ENCODE measurements at regions not wholly inside any gene's neighbourhood (a gene's known extent, or its start where the extent isn't known, plus 50 kb on each side); places are given as distances from the start of the nearest gene placed in this dataset.
"Not testable (repeated sequence)": the region's sequence is repeated elsewhere in the genome, so short reads cannot be mapped to it uniquely, and the experiment has no call there.

DNA sequence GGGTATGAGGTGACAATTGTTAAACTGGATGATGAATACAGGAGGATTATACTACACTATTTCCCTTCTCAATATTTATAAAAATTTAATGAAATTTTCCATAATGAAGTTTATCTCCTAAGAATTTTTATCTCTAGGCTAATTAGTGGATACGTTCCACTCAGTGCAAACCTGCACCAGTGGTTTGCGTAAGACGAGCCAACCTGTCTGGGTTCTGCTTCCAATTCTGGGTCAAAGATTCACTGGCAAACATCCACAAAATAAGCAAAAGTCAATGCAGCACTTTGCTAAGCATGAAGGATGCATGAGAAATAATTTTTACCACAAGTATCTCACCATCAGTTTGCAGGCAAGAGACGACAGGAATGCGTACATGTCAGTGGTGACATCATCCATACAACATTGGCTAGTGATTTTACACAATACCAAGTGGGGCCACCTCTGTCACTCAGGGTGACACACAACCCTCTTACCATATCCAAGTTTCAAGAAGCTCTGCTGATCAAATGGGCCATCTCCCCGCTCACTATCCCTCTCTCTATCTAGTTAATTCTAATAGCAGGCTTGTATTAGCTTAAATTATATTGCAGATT lies 51.7 kb downstream of the FAM50B start:
- no peak for DNase-seq

DNA sequence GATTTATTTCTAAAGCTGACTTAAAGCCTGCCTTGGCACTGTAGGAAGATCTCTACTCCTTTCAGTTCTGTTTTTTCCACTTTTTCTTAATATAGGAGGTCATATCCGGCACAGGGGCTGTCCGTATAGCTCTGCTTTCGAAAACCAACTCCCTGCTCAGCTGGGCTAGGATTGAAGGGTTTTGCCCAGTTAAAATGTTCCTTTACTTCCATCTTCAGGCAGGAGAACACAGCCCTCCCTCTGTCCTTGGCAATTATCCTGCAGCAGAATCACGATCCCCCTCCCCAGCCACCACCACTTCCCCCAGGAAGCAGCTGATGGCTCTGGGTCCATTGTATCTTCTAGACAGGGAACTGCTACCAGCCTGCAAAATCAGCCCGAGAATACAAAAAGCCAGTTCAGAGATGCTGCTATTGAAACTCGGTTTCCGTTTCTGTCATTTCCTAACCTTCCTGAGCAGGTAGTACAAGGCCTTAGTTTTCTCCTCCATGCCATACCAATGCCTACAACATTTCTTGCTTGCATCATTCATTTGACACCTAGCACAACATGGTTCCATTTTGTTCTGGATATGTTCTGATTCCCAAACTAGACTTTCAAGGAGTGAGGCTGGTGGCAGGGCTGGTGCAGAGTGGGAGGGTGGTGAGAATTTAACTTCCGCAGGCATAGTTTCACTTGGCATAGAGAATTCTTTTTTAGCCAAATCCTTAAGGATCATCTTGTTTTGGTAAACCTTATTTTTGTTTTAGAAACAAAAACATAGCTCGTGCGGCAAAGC lies 53.9 kb downstream of the FAM50B start:
- no peak for DNase-seq

DNA sequence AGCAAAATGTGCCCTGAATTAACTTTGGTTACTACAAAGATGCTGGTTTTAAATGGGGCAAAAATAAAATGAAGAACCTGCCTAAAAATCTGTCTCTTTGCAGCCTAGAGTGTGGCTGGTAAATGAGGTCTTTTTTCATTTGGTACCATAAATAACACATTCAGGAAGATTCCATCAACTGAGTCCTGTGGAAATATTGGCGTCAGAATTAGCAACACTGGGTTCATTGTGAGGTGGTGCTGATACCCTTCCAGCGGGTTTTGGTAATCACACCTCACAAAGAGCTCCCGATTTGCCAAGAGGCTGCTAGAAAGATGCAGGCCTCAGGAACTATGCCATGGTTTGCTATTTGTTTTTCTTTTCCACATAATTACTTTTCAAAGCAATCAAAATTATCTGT lies 55.3 kb downstream of the FAM50B start:
- DNase-seq = no peak

DNA sequence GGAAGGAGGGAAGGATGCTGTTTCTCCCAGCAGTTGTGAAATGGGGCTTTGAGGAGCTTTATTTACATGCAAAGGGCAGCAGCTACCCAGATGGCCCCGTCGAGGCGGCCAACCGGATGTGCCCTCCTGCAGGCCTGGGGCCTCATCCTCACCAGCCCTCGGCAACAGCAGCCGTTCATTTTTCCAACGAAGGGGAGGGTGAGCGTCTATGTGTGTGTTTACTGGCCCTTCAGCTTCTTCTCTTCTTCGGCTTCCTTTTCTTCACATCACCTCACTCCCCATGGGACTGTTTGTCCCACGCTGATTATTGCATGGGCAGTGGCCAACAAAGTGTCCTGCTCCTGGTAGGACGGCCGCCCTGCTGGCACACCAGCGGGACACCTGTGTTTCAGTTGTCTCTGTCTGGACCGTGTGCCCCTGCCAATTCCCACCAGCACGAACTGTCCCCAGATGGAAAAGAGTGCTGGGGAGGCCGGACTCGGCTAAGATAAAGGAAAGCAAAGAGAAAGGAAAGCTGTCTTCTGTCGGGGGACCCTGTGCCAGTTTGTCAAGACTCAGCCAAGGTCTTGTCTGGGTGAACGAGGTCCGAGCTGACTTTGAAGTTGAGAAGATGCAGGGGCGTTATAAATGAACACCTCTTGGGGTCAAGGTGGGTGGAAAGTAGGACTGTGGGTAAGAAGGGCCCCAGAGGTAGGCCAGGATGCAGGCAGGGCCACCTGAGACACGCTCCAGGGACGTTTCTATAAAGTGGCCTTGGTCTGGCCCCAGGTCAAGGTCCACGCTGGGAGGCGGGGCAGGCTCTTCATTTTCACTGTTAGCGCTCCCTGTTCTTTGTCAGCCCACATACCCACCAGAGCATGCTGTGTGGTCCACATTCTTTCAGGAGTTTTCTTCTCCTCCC lies 57.0 kb downstream of the FAM50B start:
- DNase-seq = no peak

DNA sequence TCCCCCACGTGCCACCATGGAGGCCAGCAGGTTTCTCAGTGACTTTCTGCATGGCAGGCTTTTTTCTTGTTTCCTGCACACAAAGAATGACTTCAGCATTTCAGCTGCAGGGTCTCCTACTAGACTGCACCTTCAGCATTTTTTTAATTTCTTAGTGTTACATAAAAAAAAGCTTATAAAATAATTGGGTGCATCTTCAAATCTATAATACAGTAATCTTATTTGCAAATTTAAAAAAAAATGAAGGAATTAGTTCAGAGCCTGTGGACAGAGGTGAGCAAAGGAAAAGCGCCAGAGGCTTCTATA lies 57.6 kb downstream of the FAM50B start:
- DNase-seq = no peak

DNA sequence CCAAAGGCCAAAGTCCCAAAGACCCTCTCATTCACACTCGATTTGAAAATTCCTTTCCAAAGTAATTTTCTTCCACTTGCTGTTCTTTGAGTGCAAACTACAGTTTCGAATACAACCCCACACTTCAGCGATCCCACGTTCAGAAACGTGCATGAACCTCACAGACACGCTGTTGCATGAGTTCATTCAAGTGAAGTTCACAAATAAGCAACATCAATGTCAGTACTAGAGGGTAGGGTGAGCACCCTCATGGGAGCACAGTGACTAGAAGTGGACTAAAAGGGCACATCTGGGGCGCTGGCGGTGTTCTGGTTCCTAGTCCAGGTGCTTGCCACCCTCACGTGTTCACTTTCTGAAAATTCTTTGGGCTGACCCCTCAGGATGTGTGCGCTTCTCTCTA lies 59.0 kb downstream of the FAM50B start:
- no peak for DNase-seq

DNA sequence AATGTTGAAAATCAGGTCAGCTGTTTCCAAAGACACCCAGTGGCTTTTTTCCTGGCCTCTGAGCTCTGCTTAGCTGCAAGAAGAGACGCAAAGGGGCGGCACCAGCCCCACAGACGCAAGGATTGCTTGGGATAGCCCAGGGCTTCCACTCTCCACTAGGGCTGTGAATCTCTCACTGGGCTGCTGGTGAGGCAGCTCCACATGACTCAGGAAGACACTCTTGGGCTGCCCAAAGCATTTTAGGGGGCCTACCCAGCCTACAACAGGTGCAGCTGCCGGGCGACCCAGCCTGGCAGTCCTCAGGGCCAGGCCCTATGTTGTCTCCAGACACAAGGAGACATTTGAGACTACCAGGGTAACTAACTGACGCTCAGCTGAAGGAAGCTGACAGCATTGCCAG lies 59.8 kb downstream of the FAM50B start:
- no peak for DNase-seq

DNA sequence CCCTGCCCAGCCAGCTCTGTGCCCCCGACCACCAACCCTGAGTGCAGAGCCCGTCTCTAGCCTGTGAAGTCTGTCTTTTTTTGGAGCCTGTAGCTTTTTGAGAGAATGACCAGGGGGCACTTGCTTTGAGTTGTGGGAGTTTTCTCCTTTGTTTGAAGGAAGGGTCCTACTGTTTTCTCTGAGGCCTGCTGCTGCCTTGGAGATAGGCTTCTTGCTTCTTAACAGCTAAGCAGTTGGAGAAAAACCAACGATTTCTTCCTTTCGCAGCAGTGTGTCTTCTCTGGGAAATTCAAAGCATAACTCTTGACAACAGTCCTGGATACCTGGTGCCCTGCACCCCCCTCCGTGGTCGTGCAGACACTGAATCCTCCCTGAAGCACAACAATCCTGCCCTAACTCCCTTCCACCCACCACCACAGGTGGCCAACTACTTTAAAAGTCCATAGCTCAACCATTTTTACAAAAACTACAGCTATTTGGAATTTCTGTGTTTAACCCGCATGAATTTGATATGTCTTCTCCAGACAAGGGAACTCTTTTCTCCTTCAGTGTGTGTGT lies 61.0 kb downstream of the FAM50B start:
- DNase-seq = no peak

DNA sequence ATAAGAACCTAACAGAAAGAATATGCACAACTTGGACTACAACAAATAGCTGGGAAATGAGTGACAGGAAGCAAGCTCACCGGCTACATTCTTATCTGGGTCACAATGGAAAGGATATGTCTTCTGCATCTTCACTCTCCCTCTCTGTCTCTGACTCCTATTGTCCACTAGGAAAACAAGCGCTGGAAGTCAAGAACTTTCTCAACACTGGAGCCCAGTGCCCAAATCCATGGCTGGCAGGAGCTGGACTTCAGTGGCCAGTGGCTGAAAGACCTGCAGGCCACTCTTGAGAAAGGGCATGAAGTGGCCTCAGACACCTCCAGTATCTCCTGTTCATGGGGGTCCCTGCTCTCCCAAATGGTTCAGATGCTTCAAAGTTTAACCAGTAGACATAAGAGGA lies 62.0 kb downstream of the FAM50B start:
- no peak for DNase-seq

DNA sequence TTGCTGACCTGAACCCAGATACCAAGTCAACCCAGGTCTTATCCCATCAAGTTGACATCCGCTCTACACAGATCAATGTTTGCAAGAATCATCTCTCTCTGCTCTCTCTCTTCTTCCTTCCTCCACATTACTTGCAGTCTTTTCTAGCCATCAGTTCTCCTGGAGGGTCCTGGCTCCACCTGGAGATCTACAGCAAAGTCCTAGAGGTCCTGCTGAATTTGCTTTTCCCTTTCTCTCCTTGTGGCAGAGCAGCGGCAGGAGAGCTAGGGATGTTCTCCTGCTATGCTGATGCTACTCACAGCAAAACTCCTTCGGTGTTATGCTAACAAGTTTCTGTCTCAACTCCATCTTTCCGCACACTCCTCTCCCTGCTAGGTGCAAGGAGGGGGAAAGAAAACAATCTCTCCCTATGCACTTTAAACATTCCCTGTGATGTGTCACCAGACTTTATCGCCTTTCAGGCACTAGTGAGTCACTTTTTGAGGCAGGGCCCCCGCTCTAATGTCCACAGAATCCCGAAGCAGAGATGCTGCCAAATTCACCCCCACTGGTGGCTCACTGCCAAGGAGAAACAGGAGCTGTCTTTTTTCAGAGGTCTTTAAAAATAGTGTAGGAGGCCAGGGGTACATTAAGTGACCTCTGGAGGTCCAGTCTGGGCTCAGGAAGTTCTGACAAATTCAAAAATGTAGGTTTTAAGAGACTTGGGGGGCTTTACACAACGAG lies 62.6 kb downstream of the FAM50B start:
- DNase-seq = peak; percentile 51

DNA sequence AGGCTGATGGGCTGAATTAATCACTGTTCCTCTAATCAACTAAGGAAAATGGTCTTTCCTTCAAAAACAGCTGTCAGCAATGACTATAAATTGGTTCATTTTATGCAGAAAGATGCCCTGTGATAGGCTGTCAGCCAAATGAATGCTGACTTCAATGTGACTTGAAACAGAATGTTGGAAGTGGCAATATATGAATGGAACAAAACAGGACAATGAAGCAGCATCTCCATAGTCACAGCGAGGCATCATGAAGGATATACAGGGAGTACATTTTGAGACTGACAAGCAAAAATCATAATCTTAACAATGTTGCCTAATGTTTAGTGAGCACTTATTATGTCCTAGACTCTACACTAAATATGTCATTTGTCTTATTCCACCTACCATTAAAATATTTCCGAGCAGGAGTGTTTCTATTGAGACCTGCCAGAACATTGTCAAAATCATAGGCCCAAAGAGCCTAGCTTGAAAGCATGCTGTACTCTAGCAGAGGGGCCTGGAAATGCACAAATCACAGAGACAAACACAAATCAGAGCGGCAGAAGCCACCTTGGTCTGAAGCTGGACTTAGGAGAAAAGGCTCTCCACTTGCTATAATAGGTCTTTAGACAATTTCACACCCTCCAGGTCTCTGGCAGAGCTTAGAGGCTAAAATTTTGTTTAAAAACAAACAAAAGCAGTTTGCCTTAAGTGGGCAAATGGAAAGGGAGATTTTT lies 63.3 kb downstream of the FAM50B start:
- DNase-seq = peak; percentile 51

DNA sequence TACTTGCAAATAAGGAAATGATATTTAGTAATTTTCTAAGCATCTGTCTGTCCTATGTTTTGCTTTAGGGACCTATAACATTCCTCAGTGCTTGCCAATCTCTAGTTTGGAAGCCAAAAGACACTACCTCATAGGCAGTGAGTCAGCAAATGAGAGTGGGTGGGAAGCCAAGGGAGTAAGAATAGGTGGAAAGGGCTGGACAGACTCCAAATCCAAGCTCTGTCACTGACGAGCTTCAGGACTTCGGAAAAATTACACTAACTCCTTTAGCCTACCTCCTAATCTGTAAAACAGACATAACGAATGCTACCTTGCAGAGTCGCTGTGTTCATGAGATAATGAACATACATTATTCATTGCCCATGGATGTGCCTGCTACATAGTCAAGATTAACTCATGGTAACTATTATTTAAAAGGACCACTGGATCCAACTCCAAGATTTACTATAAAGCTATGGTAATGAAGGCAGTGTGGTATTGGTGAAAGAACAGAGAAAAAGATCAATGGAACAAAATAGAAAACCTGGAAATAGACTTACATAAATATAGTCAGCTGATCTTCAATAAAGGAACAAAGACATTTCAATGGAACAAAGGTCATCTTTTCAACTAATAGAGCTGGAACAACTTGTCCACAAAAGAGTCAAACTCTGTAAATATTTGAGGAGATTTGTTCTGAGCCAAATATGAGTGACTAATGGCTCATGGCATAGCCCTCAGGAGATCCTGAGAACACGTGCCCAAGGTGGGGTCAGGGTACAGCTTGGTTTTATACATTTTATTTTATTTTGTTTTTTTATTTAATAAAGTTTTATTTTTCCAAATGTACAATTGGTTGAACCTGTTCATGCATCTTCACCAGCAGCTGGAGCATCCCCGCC lies 64.1 kb downstream of the FAM50B start:
- DNase-seq = peak; percentile 91

DNA sequence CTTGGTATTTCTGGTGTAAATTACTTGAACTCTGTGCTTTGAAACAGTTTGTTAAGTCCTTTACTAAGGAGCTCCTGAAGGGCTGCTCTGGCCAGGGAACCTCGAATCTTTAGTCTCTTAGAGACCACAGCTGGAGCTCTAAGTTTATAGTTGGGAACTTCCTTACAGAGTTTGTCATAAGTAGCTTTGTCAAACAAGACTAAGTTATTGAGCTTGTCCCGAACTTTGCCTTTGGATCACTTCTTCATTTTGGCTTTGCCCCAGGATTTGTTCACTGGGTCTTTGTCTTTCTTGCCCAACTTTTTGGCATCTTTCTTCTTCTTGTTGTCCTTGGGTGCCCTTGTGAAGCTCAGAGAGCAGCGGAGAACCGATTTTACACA lies 64.8 kb downstream of the FAM50B start:
- DNase-seq = no peak

DNA sequence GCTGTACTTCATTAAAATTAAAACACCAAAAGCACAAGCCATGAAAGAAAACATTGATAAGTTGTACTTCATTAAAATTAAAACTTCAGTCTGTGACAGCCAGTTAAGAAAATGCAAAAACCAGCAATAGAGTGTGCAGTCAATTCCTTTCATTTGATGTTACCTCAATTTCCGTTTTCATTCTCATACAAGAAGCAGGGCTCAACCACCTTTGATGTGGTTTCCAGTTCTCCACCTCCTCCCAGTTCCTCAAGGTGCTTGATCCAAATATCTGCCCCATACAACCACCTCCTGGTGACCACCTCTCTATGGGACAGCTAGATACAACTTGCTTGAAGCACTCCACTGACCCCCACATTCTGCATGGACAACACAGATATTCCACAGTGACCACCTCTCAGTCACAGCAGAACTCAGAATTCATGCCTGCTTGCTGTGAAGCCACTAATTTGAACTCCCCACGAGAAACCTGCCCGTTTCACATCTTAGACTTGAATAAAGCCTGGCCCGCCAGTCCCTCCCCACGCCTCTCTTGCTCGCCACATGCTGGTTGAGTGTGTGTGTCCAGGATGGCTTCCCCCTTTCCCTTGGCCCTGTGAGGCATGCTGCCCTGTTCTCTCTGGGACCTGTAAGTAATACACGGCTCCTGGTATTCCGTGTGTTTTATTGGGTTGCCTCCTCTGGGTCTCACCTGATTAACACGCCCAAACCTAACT lies 66.1 kb downstream of the FAM50B start:
- DNase-seq = no peak

DNA sequence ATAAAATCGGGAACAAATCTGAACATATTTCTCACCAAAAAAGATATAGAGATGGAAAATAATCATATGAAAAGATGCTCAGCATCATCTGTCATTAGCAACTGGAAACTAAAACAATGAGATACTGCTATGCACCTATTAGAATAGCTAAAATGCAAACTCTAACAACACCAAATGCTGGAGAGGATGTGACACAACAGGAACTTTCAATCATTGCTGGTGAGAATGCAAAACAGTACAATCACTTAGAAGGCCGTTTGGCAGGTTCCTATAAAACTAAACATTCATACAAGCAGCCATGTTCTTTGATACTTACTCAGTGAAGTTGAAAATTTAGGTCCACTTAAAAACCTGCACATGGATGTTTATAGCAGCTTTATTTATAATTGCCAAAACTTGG lies 67.0 kb downstream of the FAM50B start:
- DNase-seq = no peak

DNA sequence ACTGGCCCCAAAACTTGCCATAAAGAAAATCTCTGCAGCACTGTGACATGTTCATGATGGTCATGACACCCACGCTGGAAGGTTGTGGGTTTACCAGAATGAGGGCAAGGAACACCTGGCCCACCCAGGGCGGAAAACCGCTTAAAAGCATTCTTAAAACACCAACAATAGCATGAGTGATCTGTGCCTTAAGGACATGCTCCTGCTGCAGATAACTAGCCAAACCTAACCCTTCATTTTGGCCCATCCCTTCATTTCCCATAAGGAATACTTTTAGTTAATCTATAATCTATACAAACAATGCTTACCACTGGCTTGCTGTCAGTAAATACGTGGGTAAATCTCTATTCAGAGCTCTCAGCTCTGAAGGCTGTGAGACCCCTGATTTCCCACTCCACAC lies 67.6 kb downstream of the FAM50B start:
- DNase-seq = not testable (repeated sequence)

DNA sequence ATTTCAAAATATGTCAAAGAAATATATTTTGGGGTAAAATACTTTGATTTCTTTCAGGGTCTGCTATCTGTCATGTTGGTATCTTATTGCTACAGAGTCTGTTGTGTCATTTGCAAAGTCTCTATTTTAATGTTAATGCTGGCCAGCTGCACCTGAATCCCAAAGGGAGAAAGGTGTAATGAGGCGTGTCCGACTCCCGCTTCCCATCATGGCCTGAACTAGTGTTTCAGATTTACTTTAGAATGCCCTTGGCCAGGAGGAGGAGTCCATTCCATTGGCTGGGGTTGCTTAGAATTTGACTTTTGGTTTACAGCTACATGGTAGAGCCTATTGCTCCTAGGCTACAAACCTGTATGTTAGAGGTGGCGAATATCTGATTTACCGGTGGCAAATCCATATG lies 69.3 kb downstream of the FAM50B start:
- DNase-seq = no peak

DNA sequence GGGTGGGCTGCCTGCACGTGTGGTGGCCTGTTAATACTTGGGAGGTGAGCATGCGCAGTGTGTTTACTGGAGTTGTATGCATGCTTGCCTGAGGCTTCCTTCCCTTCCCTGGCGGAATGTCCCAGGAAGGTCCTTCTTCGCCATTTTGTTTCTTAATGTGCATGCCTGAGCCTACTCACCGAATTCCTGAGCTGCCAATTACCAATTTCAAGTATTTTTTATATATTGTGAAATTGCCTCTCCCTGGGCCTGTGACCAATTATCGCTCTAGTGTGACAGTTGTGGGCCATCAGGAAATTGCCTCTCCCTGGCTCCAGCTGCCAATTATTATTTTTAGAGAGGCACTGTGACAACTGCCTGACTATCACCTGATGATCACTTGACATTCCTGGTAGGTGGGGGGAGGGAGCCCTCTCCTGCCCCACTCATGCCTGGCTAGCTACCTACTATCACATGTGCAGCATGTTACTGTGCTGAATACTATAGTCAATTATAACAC lies 70.0 kb downstream of the FAM50B start:
- no peak for DNase-seq

DNA sequence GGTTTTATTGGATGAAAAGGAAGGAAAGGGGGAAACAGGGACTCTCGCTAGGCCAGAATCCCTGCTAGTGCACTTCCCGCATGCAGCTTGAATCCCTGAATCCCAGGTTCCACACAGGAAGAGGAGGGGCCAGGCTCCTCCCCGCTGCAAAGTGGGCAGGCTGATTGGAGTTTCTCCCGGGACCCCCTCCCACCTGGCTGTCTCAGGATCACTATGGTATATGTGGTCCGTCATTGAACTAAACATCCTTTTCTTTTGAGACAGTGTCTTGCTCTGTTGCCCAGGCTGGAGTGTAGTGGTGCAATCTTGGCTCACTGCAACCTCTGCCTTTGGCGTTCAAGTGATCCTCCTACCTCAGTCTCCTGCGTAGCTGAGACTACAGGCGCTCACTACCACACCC lies 70.7 kb downstream of the FAM50B start:
- DNase-seq = no peak

DNA sequence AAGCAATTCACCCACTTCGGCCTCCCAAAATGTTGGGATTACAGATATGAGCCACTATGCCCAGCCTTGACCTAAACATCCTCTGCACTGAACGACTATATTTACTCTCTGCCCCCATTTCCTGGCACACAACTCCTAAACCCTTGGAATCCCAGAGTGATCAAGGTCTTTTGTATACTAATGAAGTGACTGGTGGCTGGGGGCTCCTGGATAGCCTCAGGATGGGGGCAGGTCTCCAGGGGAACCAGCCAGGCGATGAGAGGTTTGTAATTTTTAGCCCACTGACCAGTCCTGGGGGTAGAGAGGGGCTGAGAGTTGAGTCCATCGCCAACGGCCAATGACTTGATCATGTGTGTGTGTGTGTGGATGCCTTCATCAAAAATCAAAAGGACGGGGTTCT lies 71.1 kb downstream of the FAM50B start:
- no peak for DNase-seq

DNA sequence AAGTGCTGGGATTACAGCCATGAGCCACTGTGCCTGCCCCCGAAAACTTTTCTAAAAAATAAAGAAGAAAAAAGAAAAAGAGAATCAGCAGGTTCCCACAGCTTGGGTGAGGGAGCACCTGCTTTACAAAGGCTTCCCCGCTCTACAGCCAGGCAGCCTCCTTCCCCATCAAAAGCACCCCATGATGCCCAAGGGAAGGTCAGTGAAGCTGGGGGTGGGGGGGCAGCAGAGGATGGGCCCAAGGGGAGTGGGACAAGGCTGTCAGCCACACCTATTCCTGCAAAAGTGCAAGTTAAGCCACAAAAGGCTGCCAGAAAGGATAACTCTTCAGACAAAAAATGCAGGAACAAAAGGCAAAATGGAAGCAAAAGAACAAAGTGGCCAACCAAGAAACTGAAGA lies 72.5 kb downstream of the FAM50B start:
- no peak for DNase-seq

Measured in DMS 273 treated with DMSO at 0.1 percent for 48 hours (cell line).